Dermis blood vessel endothelial cell (primary cell): ENCODE measurements at regions not wholly inside any gene's neighbourhood (a gene's known extent, or its start where the extent isn't known, plus 50 kb on each side); places are given as distances from the start of the nearest gene placed in this dataset.
"Not testable (repeated sequence)": the region's sequence is repeated elsewhere in the genome, so short reads cannot be mapped to it uniquely, and the experiment has no call there.

ENCODE experiments used
- DNase-seq: peaks from one replicate; pipeline ENCODE4 v3.0.0; 2010

GRCh38 chr3:147672436-147672835 lies 263.3 kb downstream of the ZIC1 start:
- DNase-seq, result no peak

- no peak for DNase-seq
Measured at GRCh38 chr3:147675761-147676160, 266.6 kb downstream of the ZIC1 start.

- DNase-seq, result no peak
Measured at GRCh38 chr3:147680837-147681483, 271.8 kb downstream of the ZIC1 start.

GRCh38 chr3:147688868-147689267 lies 279.7 kb downstream of the ZIC1 start:
- no peak for DNase-seq

GRCh38 chr3:147699175-147699838 lies 290.1 kb downstream of the ZIC1 start:
- DNase-seq, result no peak

- no peak for DNase-seq
Measured at GRCh38 chr3:147701195-147701594, 292.0 kb downstream of the ZIC1 start.

GRCh38 chr3:147702509-147702908 lies 293.3 kb downstream of the ZIC1 start:
- no peak for DNase-seq

- DNase-seq, result no peak
Measured at GRCh38 chr3:147705651-147706051, 296.5 kb downstream of the ZIC1 start.

- not testable (repeated sequence) for DNase-seq
Measured at GRCh38 chr3:147710753-147711152, 301.6 kb downstream of the ZIC1 start.

- no peak for DNase-seq
Measured at GRCh38 chr3:147712357-147712756, 303.2 kb downstream of the ZIC1 start.

GRCh38 chr3:147712758-147713157 lies 303.6 kb downstream of the ZIC1 start:
- DNase-seq, result not testable (repeated sequence)

GRCh38 chr3:147713234-147714133 lies 304.3 kb downstream of the ZIC1 start:
- DNase-seq, result no peak

- no peak for DNase-seq
Measured at GRCh38 chr3:147729641-147730040, 320.5 kb downstream of the ZIC1 start.

- no peak for DNase-seq
Measured at GRCh38 chr3:147730284-147730683, 321.1 kb downstream of the ZIC1 start.

- DNase-seq, result no peak
Measured at GRCh38 chr3:147733217-147733616, 324.1 kb downstream of the ZIC1 start.

- DNase-seq, result no peak
Measured at GRCh38 chr3:147735616-147736015, 326.5 kb downstream of the ZIC1 start.

GRCh38 chr3:147736226-147736625 lies 327.1 kb downstream of the ZIC1 start:
- DNase-seq, result no peak

GRCh38 chr3:147737376-147737775 lies 328.2 kb downstream of the ZIC1 start:
- no peak for DNase-seq

- no peak for DNase-seq
Measured at GRCh38 chr3:147740928-147741327, 331.8 kb downstream of the ZIC1 start.

GRCh38 chr3:147744967-147745366 lies 335.8 kb downstream of the ZIC1 start:
- DNase-seq, result no peak

GRCh38 chr3:147755310-147755709 lies 346.1 kb downstream of the ZIC1 start:
- DNase-seq, result no peak

- no peak for DNase-seq
Measured at GRCh38 chr3:147756476-147756875, 347.3 kb downstream of the ZIC1 start.

- no peak for DNase-seq
Measured at GRCh38 chr3:147757866-147758265, 348.7 kb downstream of the ZIC1 start.

GRCh38 chr3:147758771-147759170 lies 349.6 kb downstream of the ZIC1 start:
- DNase-seq, result no peak
